RWPE2 (cell line): ENCODE measurements at regions not wholly inside any gene's neighbourhood (a gene's known extent, or its start where the extent isn't known, plus 50 kb on each side); places are given as distances from the start of the nearest gene placed in this dataset.

ENCODE experiments used
- ATAC-seq: fragments of 200-7000 bp; cut with Tn5 transposase; 3 replicates; pipeline ENCODE4 v1.9.1; 2021; ENCODE audit warnings: low read depth
- DNase-seq: peaks from one replicate; pipeline ENCODE4 v3.0.0-alpha.2; 2020; ENCODE audit warnings: low spot score
- H3K27ac ChIP-seq: fragments of 450-650 bp; 2 replicates; pipeline ENCODE4 v1.5.1; 2017; ENCODE audit warnings: mild to moderate bottlenecking; ENCODE audit not compliant: poor library complexity, severe bottlenecking
- H3K27me3 ChIP-seq: fragments of 250-450 bp; sonication (Bioruptor Pico); 2 replicates; pipeline ENCODE4 v1.5.1; 2021; ENCODE audit warnings: mild to moderate bottlenecking, moderate library complexity; ENCODE audit not compliant: insufficient read depth, poor library complexity, severe bottlenecking
- H3K36me3 ChIP-seq: fragments of 250-450 bp; sonication (Bioruptor Pico); 2 replicates; pipeline ENCODE4 v1.5.1; 2020; ENCODE audit warnings: low read depth, mild to moderate bottlenecking, moderate library complexity
- H3K4me1 ChIP-seq: fragments of 250-450 bp; sonication (Bioruptor Pico); 2 replicates; pipeline ENCODE4 v1.5.1; 2021; ENCODE audit warnings: mild to moderate bottlenecking, moderate library complexity; ENCODE audit not compliant: insufficient read depth, poor library complexity, severe bottlenecking
- H3K4me3 ChIP-seq: fragments of 250-450 bp; sonication (Bioruptor Pico); 2 replicates; pipeline ENCODE4 v1.5.1; 2021; ENCODE audit warnings: mild to moderate bottlenecking, moderate library complexity; ENCODE audit not compliant: severe bottlenecking
- H3K9me3 ChIP-seq: fragments of 250-450 bp; sonication (Bioruptor Pico); 2 replicates; pipeline ENCODE4 v1.5.1; 2021; ENCODE audit warnings: mild to moderate bottlenecking, moderate library complexity; ENCODE audit not compliant: severe bottlenecking
- CTCF ChIP-seq: fragments of 450-650 bp; IDR thresholded peaks from one replicate; pipeline ENCODE4 v1.5.1; 2017; ENCODE audit warnings: mild to moderate bottlenecking, moderate library complexity; ENCODE audit not compliant: poor library complexity, severe bottlenecking

GRCh38 chr2:154556146-154556545 lies 142.3 kb upstream of the KCNJ3 start:
- no peak for TF ChIP-seq CTCF
- no peak overlapping the region for H3K27ac ChIP-seq
- no peak for DNase-seq
- no peaks in the 10 kb centered on the region for H3K9me3 ChIP-seq
- no peaks in the 10 kb centered on the region for H3K27me3 ChIP-seq
- H3K36me3 ChIP-seq = no peaks in the 10 kb centered on the region
- H3K4me1 ChIP-seq = no peaks in the 10 kb centered on the region
- H3K4me3 ChIP-seq = no peak overlapping the region
- ATAC-seq = no peak

GRCh38 chr2:154556607-154557006 lies 141.9 kb upstream of the KCNJ3 start:
- ATAC-seq = no peak
- Histone ChIP-seq H3K27ac (no peak overlapping the region), H3K36me3 (no peaks in the 10 kb centered on the region), H3K4me1 (no peaks in the 10 kb centered on the region), H3K27me3 (no peaks in the 10 kb centered on the region), H3K4me3 (no peak overlapping the region), H3K9me3 (no peaks in the 10 kb centered on the region)
- no peak for DNase-seq
- TF ChIP-seq CTCF = no peak

- H3K27ac ChIP-seq = no peak overlapping the region
- H3K9me3 ChIP-seq = no peaks in the 10 kb centered on the region
- ATAC-seq (no peak), DNase-seq (no peak)
- no peak overlapping the region for H3K4me3 ChIP-seq
- H3K36me3 ChIP-seq = no peaks in the 10 kb centered on the region
- H3K27me3 ChIP-seq = no peaks in the 10 kb centered on the region
- no peaks in the 10 kb centered on the region for H3K4me1 ChIP-seq
- TF ChIP-seq CTCF = no peak
These were observed 140.6 kb upstream of the KCNJ3 start for GRCh38 chr2:154557906-154558305.

GRCh38 chr2:154565433-154565832 lies 133.1 kb upstream of the KCNJ3 start:
- ATAC-seq (no peak), DNase-seq (no peak)
- Histone ChIP-seq H3K4me3 (no peak overlapping the region), H3K4me1 (no peaks in the 10 kb centered on the region), H3K27me3 (no peaks in the 10 kb centered on the region), H3K9me3 (no peaks in the 10 kb centered on the region), H3K36me3 (no peaks in the 10 kb centered on the region), H3K27ac (no peak overlapping the region)
- TF ChIP-seq CTCF = no peak

GRCh38 chr2:154568413-154568812 lies 130.1 kb upstream of the KCNJ3 start:
- Histone ChIP-seq H3K9me3 (no peaks in the 10 kb centered on the region), H3K27me3 (no peaks in the 10 kb centered on the region), H3K4me3 (no peak overlapping the region), H3K4me1 (no peaks in the 10 kb centered on the region), H3K36me3 (no peaks in the 10 kb centered on the region), H3K27ac (no peak overlapping the region)
- no peak for DNase-seq
- ATAC-seq = no peak
- no peak for TF ChIP-seq CTCF
